ENCODE measurements at regions not wholly inside any gene's neighbourhood (a gene's known extent, or its start where the extent isn't known, plus 50 kb on each side); places are given as distances from the start of the nearest gene placed in this dataset.

DNA sequence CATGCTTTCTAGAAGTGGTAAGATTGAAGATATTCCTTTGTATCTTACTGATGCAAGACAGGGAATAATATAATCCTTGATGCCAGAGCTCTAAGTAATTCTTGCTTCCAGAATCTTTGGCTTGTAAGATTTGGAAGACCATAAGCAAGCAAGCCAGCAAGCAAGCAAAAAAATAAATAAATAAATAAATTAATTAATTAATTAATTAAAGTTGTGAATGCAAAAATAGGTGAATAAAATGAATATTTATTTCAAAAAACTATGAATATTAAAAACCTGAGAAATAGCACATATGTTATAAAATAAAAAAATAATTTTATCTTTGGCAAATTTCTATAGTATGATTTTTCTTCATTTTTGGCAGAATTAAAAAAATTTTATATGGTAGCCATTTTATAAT is 750.2 kb upstream of the ARRDC4 start:
- Histone ChIP-seq H3K27ac (no peak overlapping the region), H3K9me3 (replicated peaks in 1 of 11) (no peaks in the 10 kb centered on the region), H3K9ac (no peak overlapping the region), H3K4me2 (no peak overlapping the region), H4K20me1 (no peaks in the 10 kb centered on the region), H3K4me1 (no peaks in the 10 kb centered on the region), H3K36me3 (no peaks in the 10 kb centered on the region), H3K4me3 (no peak overlapping the region), H3K27me3 (no peaks in the 10 kb centered on the region)
- no peak for TF ChIP-seq Cebpa-rat (IDR thresholded peaks at IDR 0.05)

DNA sequence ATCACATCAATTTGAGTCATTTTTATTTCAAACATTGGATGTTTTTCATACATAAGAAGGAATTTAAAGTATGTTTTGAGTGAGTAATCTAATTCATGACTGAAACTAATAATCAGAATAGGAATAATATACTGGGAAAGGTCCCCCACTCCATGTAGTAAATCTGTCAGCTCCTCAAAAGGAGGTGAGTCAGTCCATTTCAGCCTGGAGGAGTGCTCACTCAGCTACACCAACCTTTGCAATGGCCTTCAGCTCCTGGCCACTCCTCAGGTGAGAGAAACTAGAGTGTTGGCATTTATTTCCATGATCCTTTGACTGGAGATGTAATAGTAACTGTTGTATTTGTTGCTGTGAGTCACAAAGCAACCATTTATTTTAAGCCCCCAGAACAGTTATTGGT is 744.9 kb upstream of the ARRDC4 start:
- Histone ChIP-seq H3K27ac (no peak overlapping the region), H3K9ac (no peak overlapping the region), H3K4me3 (no peak overlapping the region), H3K27me3 (no peaks in the 10 kb centered on the region), H3K4me2 (no peak overlapping the region), H3K36me3 (no peaks in the 10 kb centered on the region), H3K9me3 (replicated peaks in 1 of 11) (no peaks in the 10 kb centered on the region), H3K4me1 (no peaks in the 10 kb centered on the region), H4K20me1 (no peaks in the 10 kb centered on the region)
- no peak for TF ChIP-seq Cebpa-rat (IDR thresholded peaks at IDR 0.05)

DNA sequence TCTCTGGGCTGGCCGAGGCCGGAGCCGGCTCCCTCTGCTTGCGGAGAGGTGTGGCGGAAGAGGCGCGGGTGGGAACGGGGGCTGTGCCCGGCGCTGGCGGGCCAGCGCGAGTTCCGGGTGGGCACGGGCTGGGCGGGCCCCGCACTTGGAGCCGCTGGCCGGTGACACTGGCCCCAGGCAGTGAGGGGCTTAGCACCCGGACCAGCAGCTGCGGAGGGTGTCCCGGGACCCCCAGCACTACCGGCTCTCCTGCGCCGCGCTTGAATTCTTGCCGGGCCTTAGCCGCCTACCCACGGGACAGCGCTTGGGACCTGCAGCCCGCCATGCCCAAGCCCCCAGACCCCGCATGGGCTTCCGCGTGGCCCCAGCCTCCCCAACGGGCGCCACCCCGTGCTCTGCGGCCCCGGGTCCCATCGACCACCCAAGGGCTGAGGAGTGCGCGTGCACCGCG is 736.3 kb upstream of the ARRDC4 start:
- Histone ChIP-seq H3K9ac (no peak overlapping the region), H3K27me3 (no peaks in the 10 kb centered on the region)
- TF ChIP-seq Cebpa-rat (IDR thresholded peaks at IDR 0.05), result no peak

DNA sequence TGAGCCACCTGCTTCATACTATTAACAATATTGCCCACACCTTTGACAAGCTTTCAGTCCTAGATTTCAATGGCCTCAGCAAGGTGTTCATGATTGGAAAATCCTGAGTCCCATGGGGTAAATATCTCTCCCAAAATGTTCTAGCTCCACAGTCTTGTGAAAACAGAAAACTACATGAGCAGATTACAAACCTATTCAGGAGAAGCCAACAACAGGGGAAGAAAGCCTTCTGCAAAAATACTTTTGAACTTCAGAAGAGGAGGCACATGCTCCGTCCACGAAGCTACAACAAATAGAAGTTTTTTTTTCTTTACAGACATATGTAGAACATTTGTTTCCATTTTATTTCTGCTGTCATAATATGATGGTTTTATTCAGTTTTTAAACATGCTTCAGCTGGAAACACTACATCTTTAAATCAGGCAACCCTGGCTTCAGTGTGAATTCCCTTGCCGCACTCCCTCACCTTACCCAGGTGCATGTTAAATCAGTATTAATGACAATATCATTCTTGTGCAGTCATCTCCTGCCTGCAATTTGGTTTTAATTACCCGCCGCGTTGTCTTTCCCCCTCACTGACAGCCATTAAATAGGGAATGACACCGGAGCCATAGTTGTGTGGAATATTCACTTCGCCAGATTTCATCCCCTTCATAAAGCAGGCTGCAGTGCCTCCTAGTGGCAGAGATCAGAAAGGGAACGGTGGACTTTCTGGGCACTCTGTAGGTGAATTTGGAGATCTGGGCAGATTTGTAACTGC is 725.5 kb upstream of the ARRDC4 start:
- Histone ChIP-seq H3K4me2 (no peak overlapping the region), H3K4me1 (0 out of 20 replicates have a peak, but pooled peaks cover 0 to 4% (median 0%) of the 10 kb centered on the region in 10 experiments), H3K27me3 (peaks cover 0 to 17% (median 0%) of the 10 kb centered on the region in 11 experiments; a peak in 1 of 22 replicates), H3K27ac (no peak overlapping the region), H3K36me3 (no peaks in the 10 kb centered on the region), H3K9me3 (replicated peaks in 1 of 11) (peaks cover 0 to 6% (median 4%) of the 10 kb centered on the region in 11 experiments; a peak in 5 of 22 replicates), H4K20me1 (no peaks in the 10 kb centered on the region), H3K4me3 (no peak overlapping the region), H3K9ac (no peak overlapping the region)
- TF ChIP-seq Cebpa-rat (IDR thresholded peaks at IDR 0.05), result no peak

More for the DNA sequence above, 736.3 kb upstream of the ARRDC4 start:
- H3K4me3 ChIP-seq, result no peak overlapping the region
- H3K9me3 ChIP-seq (replicated peaks in 1 of 11), result peaks cover 10 to 27% (median 19%) of the 10 kb centered on the region in 11 experiments; a peak in 20 of 22 replicates
- no peak overlapping the region for H3K27ac ChIP-seq
- H3K4me2 ChIP-seq, result no peak overlapping the region
- no peaks in the 10 kb centered on the region for H3K4me1 ChIP-seq
- H4K20me1 ChIP-seq, result no peaks in the 10 kb centered on the region
- no peaks in the 10 kb centered on the region for H3K36me3 ChIP-seq

DNA sequence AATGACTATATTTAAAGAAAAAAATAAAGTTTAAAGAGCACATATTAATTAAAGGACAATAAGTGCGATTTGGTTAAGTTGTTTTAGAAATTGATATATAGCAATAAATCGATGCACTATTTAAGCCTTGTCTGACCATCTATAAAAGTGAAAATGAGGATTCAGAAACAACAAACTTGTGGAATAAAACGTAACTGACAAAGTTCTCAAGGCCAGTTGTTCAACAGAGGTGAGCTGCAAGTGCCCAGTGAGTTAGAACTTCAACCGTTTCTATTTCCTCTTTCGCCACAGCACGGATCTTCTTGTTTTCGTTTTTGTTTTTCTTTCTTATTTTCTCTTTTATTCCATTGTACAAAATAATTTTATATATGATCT is 724.9 kb upstream of the ARRDC4 start:
- Histone ChIP-seq H3K36me3 (no peaks in the 10 kb centered on the region), H3K4me3 (no peak overlapping the region), H3K27ac (no peak overlapping the region), H3K4me2 (no peak overlapping the region), H4K20me1 (no peaks in the 10 kb centered on the region), H3K9ac (no peak overlapping the region), H3K4me1 (0 out of 20 replicates have a peak, but pooled peaks cover 0 to 4% (median 0%) of the 10 kb centered on the region in 10 experiments), H3K27me3 (peaks cover 0 to 18% (median 0%) of the 10 kb centered on the region in 11 experiments; a peak in 1 of 22 replicates), H3K9me3 (replicated peaks in 1 of 11) (peaks cover 0 to 6% (median 4%) of the 10 kb centered on the region in 11 experiments; a peak in 5 of 22 replicates)
- TF ChIP-seq Cebpa-rat (IDR thresholded peaks at IDR 0.05), result no peak

DNA sequence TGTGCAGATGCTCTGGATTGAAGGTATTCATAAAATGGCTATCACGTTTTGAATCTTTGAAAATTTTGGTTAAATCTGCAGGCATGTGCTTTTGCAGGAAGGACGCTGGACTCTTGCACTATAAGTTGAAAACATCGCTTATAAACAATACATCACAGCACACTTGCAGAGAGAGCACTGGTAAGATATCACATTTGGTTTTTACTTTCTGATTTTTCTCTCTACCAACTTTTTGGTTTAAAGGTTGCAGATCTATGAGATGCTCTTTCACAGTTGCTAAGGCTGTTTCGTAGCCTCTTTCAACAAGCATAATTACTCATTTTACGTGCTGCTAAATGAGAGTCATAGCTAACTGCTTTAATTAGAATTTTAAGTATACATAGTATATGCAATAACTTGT is 724.4 kb upstream of the ARRDC4 start:
- Histone ChIP-seq H3K4me3 (no peak overlapping the region), H3K9me3 (replicated peaks in 1 of 11) (peaks cover 0 to 6% (median 4%) of the 10 kb centered on the region in 11 experiments; a peak in 5 of 22 replicates)

DNA sequence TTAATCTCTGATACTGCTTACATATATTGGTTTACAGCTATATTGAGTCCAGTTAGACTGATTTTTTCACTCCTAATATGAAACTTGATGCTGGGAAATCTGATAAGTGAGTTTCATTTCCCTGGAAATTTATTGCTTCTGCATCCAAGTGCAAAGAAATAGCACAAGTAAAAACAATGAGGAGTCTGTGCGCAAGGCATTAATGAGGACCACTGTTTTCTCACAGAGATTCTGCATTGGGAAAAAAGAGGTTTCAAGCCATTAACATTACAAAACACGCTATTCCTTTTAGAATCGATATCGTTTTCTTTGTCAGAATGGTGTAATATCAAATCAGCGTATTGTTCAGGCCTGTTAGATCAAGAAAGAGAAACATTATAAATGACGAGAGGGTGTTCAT is 723.3 kb upstream of the ARRDC4 start:
- TF ChIP-seq Cebpa-rat (IDR thresholded peaks at IDR 0.05), result no peak

More for the DNA sequence above, 724.4 kb upstream of the ARRDC4 start:
- H3K4me1 ChIP-seq, result 0 out of 20 replicates have a peak, but pooled peaks cover 0 to 4% (median 0%) of the 10 kb centered on the region in 10 experiments
- no peak for TF ChIP-seq Cebpa-rat (IDR thresholded peaks at IDR 0.05)
- no peak overlapping the region for H3K27ac ChIP-seq
- no peaks in the 10 kb centered on the region for H3K36me3 ChIP-seq
- H4K20me1 ChIP-seq, result no peaks in the 10 kb centered on the region
- no peak overlapping the region for H3K9ac ChIP-seq
- H3K27me3 ChIP-seq, result peaks cover 0 to 18% (median 0%) of the 10 kb centered on the region in 11 experiments; a peak in 1 of 22 replicates
- no peak overlapping the region for H3K4me2 ChIP-seq

DNA sequence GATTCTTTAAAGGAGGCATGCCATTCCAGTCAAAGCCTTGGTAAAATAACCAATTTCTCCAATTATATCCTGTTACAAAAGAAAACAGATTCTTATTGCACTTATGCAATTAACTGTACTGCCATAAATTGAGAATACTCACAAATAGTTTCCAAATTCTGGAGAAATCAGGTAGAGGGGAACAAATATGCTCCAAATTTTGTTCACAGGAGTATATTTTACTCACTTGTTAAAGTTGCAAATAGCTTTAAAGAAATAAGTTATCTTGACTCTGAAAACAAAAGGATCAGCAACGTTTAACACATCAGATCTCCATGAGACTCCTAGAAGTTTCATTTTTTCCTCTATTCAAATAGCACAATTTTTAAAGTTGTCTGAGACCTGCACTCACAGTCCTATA is 712.1 kb upstream of the ARRDC4 start:
- Histone ChIP-seq H3K9ac (no peak overlapping the region), H4K20me1 (no peaks in the 10 kb centered on the region), H3K4me3 (no peak overlapping the region)

More for the DNA sequence above, 723.3 kb upstream of the ARRDC4 start:
- Histone ChIP-seq H3K27ac (no peak overlapping the region), H3K4me2 (no peak overlapping the region), H3K4me1 (no peaks in the 10 kb centered on the region), H3K4me3 (no peak overlapping the region), H3K27me3 (peaks cover 0 to 23% (median 0%) of the 10 kb centered on the region in 11 experiments; a peak in 1 of 22 replicates), H3K9ac (no peak overlapping the region), H3K36me3 (no peaks in the 10 kb centered on the region), H3K9me3 (replicated peaks in 1 of 11) (peaks cover 0 to 6% (median 4%) of the 10 kb centered on the region in 11 experiments; a peak in 5 of 22 replicates), H4K20me1 (no peaks in the 10 kb centered on the region)

DNA sequence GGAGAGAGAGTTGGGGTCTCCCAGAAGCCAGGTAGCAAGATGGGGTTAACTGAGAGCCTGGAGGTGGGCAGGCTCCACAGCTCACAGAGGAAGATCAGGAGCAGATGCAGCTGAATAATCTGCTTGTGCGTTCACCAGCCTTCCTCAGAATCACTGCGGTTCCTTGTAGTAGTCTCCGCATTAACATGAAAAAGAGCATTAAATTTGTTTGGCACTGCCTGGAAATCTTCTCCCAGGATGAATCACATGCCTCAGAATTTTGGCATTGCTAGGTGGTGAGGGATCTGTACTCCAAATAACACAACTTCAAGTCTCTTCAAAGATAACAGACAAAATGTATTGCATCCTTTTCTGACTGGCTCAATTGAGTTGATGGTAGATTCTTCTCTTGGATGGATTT is 700.6 kb upstream of the ARRDC4 start:
- Histone ChIP-seq H3K4me2 (no peak overlapping the region), H3K4me1 (no peaks in the 10 kb centered on the region), H3K4me3 (no peak overlapping the region), H3K9ac (no peak overlapping the region), H3K36me3 (no peaks in the 10 kb centered on the region), H3K27me3 (no peaks in the 10 kb centered on the region), H3K27ac (no peak overlapping the region), H4K20me1 (no peaks in the 10 kb centered on the region), H3K9me3 (replicated peaks in 1 of 11) (no peaks in the 10 kb centered on the region)
- no peak for TF ChIP-seq Cebpa-rat (IDR thresholded peaks at IDR 0.05)

More for the DNA sequence above, 712.1 kb upstream of the ARRDC4 start:
- no peak overlapping the region for H3K4me2 ChIP-seq
- TF ChIP-seq Cebpa-rat (IDR thresholded peaks at IDR 0.05), result no peak
- no peaks in the 10 kb centered on the region for H3K4me1 ChIP-seq
- H3K27ac ChIP-seq, result no peak overlapping the region
- no peaks in the 10 kb centered on the region for H3K36me3 ChIP-seq
- no peaks in the 10 kb centered on the region for H3K27me3 ChIP-seq
- peaks cover 0 to 9% (median 5%) of the 10 kb centered on the region in 11 experiments; a peak in 11 of 22 replicates for H3K9me3 ChIP-seq (replicated peaks in 1 of 11)

Measured in BLaER1 treated with 17β-estradiol and CSF1 and Interleukin-3, amounts not matched to agents 10 nM and 100 nM (cell line).